DND-41 (cell line): ENCODE measurements at regions not wholly inside any gene's neighbourhood (a gene's known extent, or its start where the extent isn't known, plus 50 kb on each side); places are given as distances from the start of the nearest gene placed in this dataset.

Source experiments
- ATAC-seq: fragments of 200-7000 bp; cut with Tn5 transposase; 3 replicates; pipeline ENCODE4 v1.9.1; 2021; ENCODE audit warnings: low read depth; ENCODE audit not compliant: insufficient read depth
- DNase-seq: peaks from one replicate; pipeline ENCODE4 v3.0.0-alpha.2; 2020
- H2AFZ ChIP-seq: 2 replicates; pipeline ENCODE4 v1.6.0; 2012; ENCODE audit warnings: low read depth, low read length
- H3K27ac ChIP-seq: 2 replicates; pipeline ENCODE4 v1.5.1; 2012; ENCODE audit warnings: low read length, inconsistent platforms
- H3K27me3 ChIP-seq: fragments of 200-600 bp; sonication (generic); 2 replicates; pipeline ENCODE4 v1.6.0; 2012; ENCODE audit warnings: low read length, mild to moderate bottlenecking, inconsistent platforms; ENCODE audit not compliant: insufficient read depth, poor library complexity
- H3K36me3 ChIP-seq: 2 replicates; pipeline ENCODE4 v1.5.1; 2012; ENCODE audit warnings: low read length, inconsistent platforms; ENCODE audit not compliant: insufficient read depth
- H3K4me1 ChIP-seq: 2 replicates; pipeline ENCODE4 v1.5.1; 2012; ENCODE audit warnings: mild to moderate bottlenecking, low read length; ENCODE audit not compliant: insufficient read depth
- H3K4me2 ChIP-seq: 2 replicates; pipeline ENCODE4 v1.6.0; 2012; ENCODE audit warnings: mild to moderate bottlenecking, moderate library complexity, low read length, inconsistent platforms; ENCODE audit not compliant: insufficient read depth
- H3K4me3 ChIP-seq, 2 experiments: fragments of 200-600 bp in 1 of 2; shearing (Covaris generic) in 1 of 2; 2 replicates each; pipeline ENCODE4 v1.5.1; 2012 to 2016; ENCODE audit warnings: inconsistent platforms in 2 of 2, low read length in 2 of 2, mild to moderate bottlenecking in 2 of 2, low read depth in 1 of 2, moderate library complexity in 1 of 2
- H3K79me2 ChIP-seq: 2 replicates; pipeline ENCODE4 v1.6.0; 2012; ENCODE audit warnings: low read length, inconsistent platforms; ENCODE audit not compliant: insufficient read depth
- H3K9ac ChIP-seq: 2 replicates; pipeline ENCODE4 v1.6.0; 2012; ENCODE audit warnings: low read depth, mild to moderate bottlenecking, inconsistent platforms, low read length, moderate library complexity
- H3K9me3 ChIP-seq: 2 replicates; pipeline ENCODE4 v1.5.1; 2012; ENCODE audit warnings: low read length, moderate library complexity, mild to moderate bottlenecking, inconsistent platforms; ENCODE audit not compliant: insufficient read depth, severe bottlenecking
- H4K20me1 ChIP-seq: 2 replicates; pipeline ENCODE4 v1.6.0; 2012; ENCODE audit warnings: low read length; ENCODE audit not compliant: insufficient read depth
- CTCF ChIP-seq: IDR thresholded peaks from 2 replicates; pipeline ENCODE4 v1.5.1; 2012; ENCODE audit warnings: borderline replicate concordance, low read length, moderate library complexity, mild to moderate bottlenecking; ENCODE audit not compliant: poor library complexity, severe bottlenecking; ENCODE audit errors: extremely low read depth
- EZH2 ChIP-seq: IDR thresholded peaks from 3 replicates; pipeline ENCODE4 v1.6.1; 2012; ENCODE audit warnings: borderline replicate concordance, low read depth, mild to moderate bottlenecking, moderate library complexity, low read length, inconsistent platforms; ENCODE audit not compliant: severe bottlenecking

- Histone ChIP-seq H3K9me3 (peaks cover 5% of the 10 kb centered on the region), H3K36me3 (no peaks in the 10 kb centered on the region), H3K27me3 (no peaks in the 10 kb centered on the region), H3K4me3 (no peak overlapping the region), H2AFZ (no peak overlapping the region), H3K79me2 (no peaks in the 10 kb centered on the region), H4K20me1 (no peaks in the 10 kb centered on the region; the same call in 1 of the 2 replicates), H3K9ac (no peak overlapping the region), H3K4me1 (peaks cover 11% of the 10 kb centered on the region), H3K27ac (no peak overlapping the region), H3K4me2 (no peak overlapping the region)
- TF ChIP-seq EZH2: no peak
- no peak for TF ChIP-seq CTCF
- ATAC-seq: no peak
- DNase-seq: no peak
Measured at GRCh38 chr20:24870881-24871280, 78.2 kb upstream of the CST7 start.

- no peak for TF ChIP-seq CTCF
- no peak for TF ChIP-seq EZH2
- Histone ChIP-seq H3K4me1 (peaks cover 11% of the 10 kb centered on the region), H3K9ac (no peak overlapping the region), H3K9me3 (no peaks in the 10 kb centered on the region), H2AFZ (no peak overlapping the region), H3K4me3 (no peak overlapping the region), H3K79me2 (no peaks in the 10 kb centered on the region), H3K36me3 (no peaks in the 10 kb centered on the region), H3K27ac (no peak overlapping the region), H3K4me2 (no peak overlapping the region), H3K27me3 (no peaks in the 10 kb centered on the region), H4K20me1 (no peaks in the 10 kb centered on the region; the same call in 1 of the 2 replicates)
- ATAC-seq (no peak), DNase-seq (no peak)
Measured at GRCh38 chr20:24871480-24872213, 77.4 kb upstream of the CST7 start.

- H3K4me3 ChIP-seq: no peak overlapping the region
- H2AFZ ChIP-seq: no peak overlapping the region
- H3K27me3 ChIP-seq: no peaks in the 10 kb centered on the region
- DNase-seq: peak; percentile 43
- no peak overlapping the region for H3K27ac ChIP-seq
- H3K79me2 ChIP-seq: no peaks in the 10 kb centered on the region
- peak; percentile 30 for TF ChIP-seq CTCF
- no peak for TF ChIP-seq EZH2
- no peaks in the 10 kb centered on the region for H3K36me3 ChIP-seq
- H3K4me1 ChIP-seq: peaks cover 11% of the 10 kb centered on the region
- H3K9ac ChIP-seq: no peak overlapping the region
- H3K9me3 ChIP-seq: no peaks in the 10 kb centered on the region
- peak; percentile 65 for ATAC-seq
- H4K20me1 ChIP-seq: no peaks in the 10 kb centered on the region; the same call in 1 of the 2 replicates
- H3K4me2 ChIP-seq: no peak overlapping the region
Measured at GRCh38 chr20:24872291-24873024, 76.6 kb upstream of the CST7 start.
